ENCODE measurements at regions not wholly inside any gene's neighbourhood (a gene's known extent, or its start where the extent isn't known, plus 50 kb on each side); places are given as distances from the start of the nearest gene placed in this dataset.
A peak's percentile ranks its signal among the peaks of the same experiment; 100 is the strongest.

DNA sequence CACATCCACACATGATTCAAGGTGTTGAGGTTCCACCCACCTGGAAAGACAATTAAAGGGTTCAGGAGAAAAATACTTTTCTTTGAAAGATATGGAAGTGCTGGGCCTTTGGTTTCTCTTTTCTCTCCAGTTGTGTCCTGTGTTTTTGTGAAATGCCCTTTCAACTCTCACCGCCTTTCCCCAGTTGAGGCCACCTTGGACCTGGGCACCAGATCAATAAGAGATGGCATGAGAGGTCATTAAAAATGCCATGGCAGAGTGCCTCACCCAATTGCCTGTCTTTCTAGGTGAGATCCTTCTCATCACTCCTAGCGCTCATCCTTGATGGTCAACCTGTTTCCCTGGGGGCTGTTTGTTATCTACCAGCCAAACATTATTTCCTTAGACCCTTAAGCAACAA, 453.9 kb downstream of the TSN start:
- ATAC-seq: no peak
- H3K27ac Mint-ChIP-seq: no peak overlapping the region
- peaks cover 0 to 1% (median 0%) of the 10 kb centered on the region in 9 donors for H3K9me3 Mint-ChIP-seq
- no peak for DNase-seq
- POLR2A ChIA-PET: no interaction called here
- no peak overlapping the region for H3K4me3 Mint-ChIP-seq
- H3K27me3 Mint-ChIP-seq: peaks cover 0 to 7% (median 1%) of the 10 kb centered on the region in 5 donors
- H3K4me1 Mint-ChIP-seq: no peaks in the 10 kb centered on the region
- no peaks in the 10 kb centered on the region for H3K36me3 Mint-ChIP-seq

DNA sequence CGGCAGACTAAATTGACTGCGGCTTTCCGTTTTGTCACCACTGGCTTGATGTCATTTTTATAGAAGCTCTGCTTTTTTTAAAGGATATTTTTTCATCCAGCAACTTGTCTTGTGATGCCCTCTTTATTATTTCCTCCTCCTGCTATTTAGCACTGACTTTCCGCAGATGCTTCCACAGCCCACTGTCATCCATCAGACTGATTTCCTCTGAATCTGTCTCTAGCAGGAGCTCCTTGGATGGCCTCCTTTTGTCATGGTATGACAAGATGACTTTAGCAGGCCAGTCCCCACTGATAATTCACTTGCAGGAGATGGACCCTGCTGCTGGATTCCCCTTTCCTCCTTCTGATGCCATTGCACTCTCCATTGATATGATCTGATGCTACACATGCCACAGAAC, 454.6 kb downstream of the TSN start:
- Mint-ChIP-seq H3K27ac (peak overlapping the region in 1 of 10 donors; percentile 19), H3K36me3 (no peaks in the 10 kb centered on the region), H3K9me3 (no peaks in the 10 kb centered on the region), H3K4me1 (no peaks in the 10 kb centered on the region), H3K4me3 (no peak overlapping the region), H3K27me3 (peaks cover 0 to 11% (median 0%) of the 10 kb centered on the region in 5 donors)
- POLR2A ChIA-PET: no interaction called here
- no peak for ATAC-seq
- no peak for DNase-seq

DNA sequence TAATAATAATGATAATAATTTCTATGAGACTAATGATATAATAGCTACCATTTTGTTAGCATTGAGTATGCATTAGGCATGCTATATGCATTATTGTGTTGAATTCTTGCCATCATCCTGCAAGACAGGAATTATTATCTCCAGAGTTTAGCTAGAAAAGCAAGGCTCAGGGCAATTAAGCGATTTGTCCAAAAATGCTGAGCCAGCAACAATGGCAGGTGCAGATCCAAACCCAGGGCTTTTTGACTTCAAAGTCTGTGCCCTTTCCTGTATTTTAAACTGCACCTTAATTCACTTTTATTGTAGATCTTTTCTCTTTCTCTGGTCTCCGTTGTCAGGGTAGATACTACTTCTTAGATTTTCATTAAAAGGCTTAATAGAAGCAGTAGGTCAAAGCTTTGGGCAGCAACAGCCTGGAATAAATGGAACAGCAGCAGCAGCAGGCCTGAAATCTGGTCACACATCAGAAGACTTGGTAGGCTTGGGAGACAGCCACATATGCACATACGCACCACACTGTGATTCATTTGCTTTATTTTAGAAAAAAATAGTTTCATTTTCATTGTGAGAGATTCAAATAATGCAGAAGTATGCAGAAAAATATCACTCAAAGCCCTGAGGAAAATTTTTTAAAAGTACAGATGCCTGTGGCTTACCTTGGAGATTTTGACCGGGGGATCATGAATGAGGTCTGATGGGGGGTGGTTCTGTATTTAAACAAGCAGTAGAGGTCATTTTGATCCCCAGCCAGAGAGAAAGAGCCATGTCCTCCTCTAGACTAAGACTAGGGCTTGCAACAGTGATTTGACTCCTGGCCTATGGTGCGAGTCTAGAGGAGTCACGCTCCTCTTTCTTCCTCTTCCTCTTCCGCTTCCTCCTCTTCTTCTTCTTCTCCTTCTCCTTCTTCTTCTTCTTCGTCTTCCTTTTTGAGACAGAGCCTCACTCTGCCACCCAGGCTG, 455.7 kb downstream of the TSN start:
- DNase-seq (no peak), ATAC-seq (no peak)
- Mint-ChIP-seq H3K27ac (no peak overlapping the region), H3K4me1 (no peaks in the 10 kb centered on the region), H3K27me3 (peaks cover 0 to 12% (median 0%) of the 10 kb centered on the region in 5 donors), H3K4me3 (no peak overlapping the region), H3K9me3 (no peaks in the 10 kb centered on the region), H3K36me3 (no peaks in the 10 kb centered on the region)
- POLR2A ChIA-PET: no interaction called here

DNA sequence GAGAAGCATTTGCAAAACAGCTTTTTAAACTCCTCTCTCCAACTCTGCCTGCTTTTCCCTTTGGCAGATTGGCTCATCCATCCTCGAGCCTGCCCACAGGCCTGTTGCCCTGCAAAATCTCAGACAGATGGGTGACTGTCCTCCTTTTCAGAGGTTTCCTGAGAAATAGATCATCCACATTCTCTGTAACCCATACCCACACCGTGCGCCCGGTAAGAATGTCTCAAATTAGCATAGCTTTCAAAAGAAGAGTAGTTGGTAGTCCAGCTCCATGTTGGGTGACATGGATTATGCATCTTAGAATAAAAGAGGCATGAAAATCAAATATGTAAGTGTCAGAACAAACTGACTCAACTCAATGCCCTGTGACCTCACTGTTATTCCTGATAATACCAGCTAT, 457.9 kb downstream of the TSN start:
- no peaks in the 10 kb centered on the region for H3K36me3 Mint-ChIP-seq
- POLR2A ChIA-PET: no interaction called here
- H3K4me1 Mint-ChIP-seq: no peaks in the 10 kb centered on the region
- no peaks in the 10 kb centered on the region for H3K9me3 Mint-ChIP-seq
- ATAC-seq (no peak), DNase-seq (no peak)
- no peak overlapping the region for H3K27ac Mint-ChIP-seq
- H3K4me3 Mint-ChIP-seq: no peak overlapping the region
- H3K27me3 Mint-ChIP-seq: peaks cover 0 to 14% (median 0%) of the 10 kb centered on the region in 5 donors

DNA sequence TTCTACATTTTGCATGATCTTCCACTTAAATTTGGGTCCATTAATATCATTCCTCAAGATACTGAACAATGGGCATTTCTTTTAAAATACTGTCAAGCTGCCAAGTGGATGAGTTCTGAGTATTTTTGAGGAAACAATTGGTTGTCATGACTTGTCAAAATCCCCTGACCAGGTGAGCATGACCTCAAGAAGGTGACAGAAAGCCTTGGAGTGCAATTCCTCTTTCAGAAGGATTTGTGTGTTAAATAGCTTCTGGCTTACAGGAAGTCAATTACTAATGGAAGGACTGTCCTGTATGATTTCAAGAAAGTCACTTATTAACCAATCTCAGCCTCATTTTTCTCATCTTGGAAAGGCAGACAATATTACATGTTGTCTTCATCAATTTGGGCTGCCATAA, 460.6 kb downstream of the TSN start:
- ATAC-seq (no peak), DNase-seq (no peak)
- POLR2A ChIA-PET: no interaction called here
- Mint-ChIP-seq H3K27ac (no peak overlapping the region), H3K27me3 (peaks cover 0 to 11% (median 0%) of the 10 kb centered on the region in 5 donors), H3K4me3 (no peak overlapping the region), H3K9me3 (peaks cover 0 to 2% (median 0%) of the 10 kb centered on the region in 9 donors), H3K36me3 (no peaks in the 10 kb centered on the region), H3K4me1 (no peaks in the 10 kb centered on the region)

DNA sequence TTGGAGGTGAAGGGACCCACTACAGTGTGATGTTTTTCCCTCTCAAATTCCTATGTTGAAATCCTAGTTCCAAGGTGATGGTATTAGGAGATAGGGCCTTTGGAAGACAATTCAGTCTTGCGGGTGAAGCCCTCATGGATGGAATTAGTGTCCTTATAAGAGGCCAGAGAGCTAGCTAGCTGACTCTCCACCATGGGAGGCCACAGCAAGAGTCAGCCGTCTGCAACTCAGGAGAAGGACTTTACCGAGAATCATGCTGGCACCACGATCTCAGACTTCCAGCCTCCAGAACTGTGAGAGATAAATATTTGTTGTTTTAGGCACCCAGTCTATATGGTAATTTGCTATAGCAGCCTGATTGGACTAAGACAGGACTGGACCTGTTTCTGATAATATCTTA, 461.4 kb downstream of the TSN start:
- no peaks in the 10 kb centered on the region for H3K4me1 Mint-ChIP-seq

DNA sequence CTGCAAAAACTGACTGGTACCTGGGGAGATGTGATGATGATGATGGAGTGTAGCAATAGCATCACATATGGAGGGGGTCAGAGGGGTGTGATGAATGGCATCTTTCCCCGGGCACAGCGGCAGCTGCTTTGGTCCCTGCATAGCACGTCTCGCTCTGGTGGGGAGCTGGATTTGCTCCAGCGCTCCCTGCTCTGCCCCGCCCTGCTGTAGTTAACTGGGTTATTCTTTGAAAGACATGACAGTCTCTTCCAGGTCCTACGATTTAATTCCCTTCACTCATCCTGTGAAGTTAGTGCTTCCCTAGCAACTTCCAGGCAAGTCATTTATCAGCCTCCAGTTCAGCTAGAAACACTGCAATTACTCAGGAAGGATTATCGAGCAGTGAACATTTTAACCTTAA, 463.1 kb downstream of the TSN start:
- H3K27me3 Mint-ChIP-seq: peaks cover 0 to 15% (median 0%) of the 10 kb centered on the region in 5 donors

More for the DNA sequence above, 461.4 kb downstream of the TSN start:
- Mint-ChIP-seq H3K27ac (no peak overlapping the region), H3K9me3 (peaks cover 0 to 2% (median 0%) of the 10 kb centered on the region in 9 donors), H3K27me3 (peaks cover 0 to 13% (median 0%) of the 10 kb centered on the region in 5 donors), H3K36me3 (no peaks in the 10 kb centered on the region), H3K4me3 (no peak overlapping the region)
- DNase-seq: no peak
- POLR2A ChIA-PET: no interaction called here
- ATAC-seq: no peak

DNA sequence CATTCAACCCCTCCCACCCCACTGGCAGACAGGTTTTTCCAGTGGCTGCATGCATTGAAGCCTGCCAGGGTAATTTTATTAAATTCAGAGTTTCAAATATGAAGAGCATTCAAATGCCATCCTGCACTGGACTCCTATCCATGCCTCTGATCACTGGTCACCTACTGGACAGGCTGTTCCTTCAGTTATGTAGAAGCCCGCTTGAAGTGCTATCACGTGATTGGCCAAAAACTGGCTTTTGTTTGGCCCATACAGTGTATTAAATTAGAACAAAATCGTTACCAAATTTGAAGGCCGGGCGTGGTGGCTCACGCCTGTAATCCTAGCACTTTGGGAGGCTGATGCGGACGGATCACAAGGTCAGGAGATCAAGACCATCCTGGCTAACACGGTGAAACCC, 464.1 kb downstream of the TSN start:
- no peak overlapping the region for H3K4me3 Mint-ChIP-seq
- POLR2A ChIA-PET: no interaction called here
- ATAC-seq (no peak), DNase-seq (no peak)
- no peak overlapping the region for H3K27ac Mint-ChIP-seq
- no peaks in the 10 kb centered on the region for H3K4me1 Mint-ChIP-seq
- no peaks in the 10 kb centered on the region for H3K36me3 Mint-ChIP-seq
- peaks cover 0 to 4% (median 0%) of the 10 kb centered on the region in 9 donors for H3K9me3 Mint-ChIP-seq
- peaks cover 0 to 15% (median 0%) of the 10 kb centered on the region in 5 donors for H3K27me3 Mint-ChIP-seq

More for the DNA sequence above, 463.1 kb downstream of the TSN start:
- ATAC-seq (no peak), DNase-seq (no peak)
- no peak overlapping the region for H3K4me3 Mint-ChIP-seq
- H3K9me3 Mint-ChIP-seq: peaks cover 0 to 4% (median 0%) of the 10 kb centered on the region in 9 donors
- H3K4me1 Mint-ChIP-seq: no peaks in the 10 kb centered on the region
- peak overlapping the region in 1 of 10 donors; percentile 82 for H3K27ac Mint-ChIP-seq
- H3K36me3 Mint-ChIP-seq: no peaks in the 10 kb centered on the region
- POLR2A ChIA-PET: no interaction called here

DNA sequence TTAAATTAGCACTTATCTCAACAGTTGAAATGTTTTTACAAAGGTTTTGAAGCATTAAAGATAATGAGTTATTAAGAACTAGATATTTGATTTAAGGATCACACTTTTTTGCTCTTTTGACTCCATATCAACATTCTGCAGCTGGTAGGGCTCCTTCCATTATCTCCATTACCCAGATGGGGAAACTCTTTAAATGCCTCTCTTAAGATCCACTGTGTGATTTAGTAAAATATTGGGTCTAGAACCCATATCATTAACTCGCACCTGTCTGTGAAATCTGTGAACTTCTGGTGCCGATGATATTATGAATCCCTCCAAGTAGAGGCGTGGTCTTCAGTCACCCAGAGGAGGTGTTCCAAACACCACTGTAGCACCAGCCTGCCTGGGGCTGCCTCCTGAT, 466.2 kb downstream of the TSN start:
- DNase-seq (no peak), ATAC-seq (no peak)
- peaks cover 0 to 15% (median 0%) of the 10 kb centered on the region in 5 donors for H3K27me3 Mint-ChIP-seq
- H3K4me3 Mint-ChIP-seq: no peak overlapping the region
- H3K27ac Mint-ChIP-seq: no peak overlapping the region
- POLR2A ChIA-PET: no interaction called here
- H3K4me1 Mint-ChIP-seq: no peaks in the 10 kb centered on the region
- H3K36me3 Mint-ChIP-seq: no peaks in the 10 kb centered on the region
- peaks cover 0 to 4% (median 0%) of the 10 kb centered on the region in 9 donors for H3K9me3 Mint-ChIP-seq

DNA sequence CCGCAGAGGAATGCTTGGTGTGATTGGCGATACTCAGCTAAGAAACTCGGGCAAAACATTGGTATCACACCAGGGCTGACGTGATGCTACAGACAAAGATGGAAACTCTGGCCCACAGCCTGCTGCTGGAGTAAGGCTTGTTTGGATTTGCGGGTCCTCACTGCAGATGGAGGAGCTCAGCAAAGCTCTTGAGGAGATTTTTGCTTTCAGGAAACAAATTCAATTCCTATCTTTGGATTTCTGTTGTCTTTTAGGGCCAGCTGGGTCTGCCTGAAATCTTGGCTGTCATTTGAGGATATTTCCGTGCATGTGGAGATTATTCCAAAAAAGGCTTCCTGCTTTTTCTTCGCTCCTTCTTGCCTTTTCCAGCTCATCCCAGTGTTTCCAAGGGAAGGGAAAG, 475.8 kb downstream of the TSN start:
- Mint-ChIP-seq H3K27me3 (peaks cover 0 to 8% (median 0%) of the 10 kb centered on the region in 5 donors), H3K36me3 (no peaks in the 10 kb centered on the region), H3K9me3 (peaks cover 0 to 2% (median 0%) of the 10 kb centered on the region in 9 donors), H3K4me3 (no peak overlapping the region), H3K27ac (no peak overlapping the region), H3K4me1 (no peaks in the 10 kb centered on the region)
- DNase-seq: no peak
- ATAC-seq: no peak
- POLR2A ChIA-PET: no interaction called here

DNA sequence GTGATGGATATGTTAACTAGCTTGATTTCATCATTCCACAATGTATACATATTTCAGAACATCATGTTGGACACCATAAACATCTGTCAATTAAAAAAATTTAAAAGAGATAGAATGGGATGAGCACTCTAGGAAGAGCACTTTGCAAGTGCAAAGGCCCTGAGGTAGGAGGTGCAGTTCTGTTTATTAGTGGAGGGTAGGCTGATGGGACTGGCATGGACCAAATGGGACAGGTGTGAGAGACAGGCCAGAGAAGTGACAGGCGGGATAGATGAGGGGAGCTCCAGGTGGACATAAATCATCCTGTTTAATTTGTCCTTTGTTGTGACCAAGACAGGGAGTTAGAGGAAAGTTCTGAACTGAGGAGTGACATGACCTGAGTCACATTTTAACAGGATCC, 477.9 kb downstream of the TSN start:
- H3K27ac Mint-ChIP-seq: no peak overlapping the region
- no peaks in the 10 kb centered on the region for H3K4me1 Mint-ChIP-seq
- POLR2A ChIA-PET: no interaction called here
- H3K27me3 Mint-ChIP-seq: peaks cover 0 to 4% (median 0%) of the 10 kb centered on the region in 5 donors
- peaks cover 0 to 2% (median 0%) of the 10 kb centered on the region in 9 donors for H3K9me3 Mint-ChIP-seq
- H3K36me3 Mint-ChIP-seq: no peaks in the 10 kb centered on the region
- H3K4me3 Mint-ChIP-seq: no peak overlapping the region
- DNase-seq: no peak
- no peak for ATAC-seq

DNA sequence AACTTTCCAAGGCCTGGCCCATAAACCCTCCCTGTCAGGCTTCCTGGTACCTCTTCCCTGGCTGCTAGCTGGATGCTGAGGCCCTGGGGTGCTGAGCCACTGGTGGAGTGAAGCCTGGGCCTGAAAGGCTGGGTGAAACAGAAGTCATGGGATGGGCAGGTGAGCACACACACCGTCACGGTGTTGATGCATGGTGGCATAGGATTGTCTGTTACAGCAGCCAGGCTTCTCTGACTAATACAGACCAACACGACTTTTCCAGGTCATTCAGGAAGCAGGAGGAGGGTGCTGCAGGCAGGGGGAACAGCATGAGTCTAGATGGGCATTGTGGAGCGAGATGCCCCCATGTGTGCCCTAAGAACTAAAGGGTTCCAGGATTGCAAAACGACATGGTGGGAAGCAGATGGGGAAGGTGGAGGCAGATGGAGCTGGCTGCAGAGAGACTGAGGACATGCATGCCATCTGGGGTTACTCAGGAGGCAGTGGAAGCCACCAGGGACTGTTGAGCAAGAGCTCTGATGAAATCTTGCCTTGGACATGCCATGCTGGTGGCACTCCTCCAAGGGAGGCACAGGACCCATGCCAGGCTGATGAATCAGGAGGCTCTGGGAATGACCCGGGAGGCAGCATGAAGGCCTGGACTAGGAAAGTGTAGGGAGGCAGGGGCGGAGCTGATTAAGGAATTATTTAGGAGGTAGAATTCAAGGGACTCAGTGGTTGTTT, 480.9 kb downstream of the TSN start:
- Mint-ChIP-seq H3K27me3 (peaks cover 0 to 8% (median 0%) of the 10 kb centered on the region in 5 donors), H3K27ac (peak overlapping the region in 1 of 10 donors; percentile 85), H3K9me3 (peaks cover 0 to 2% (median 0%) of the 10 kb centered on the region in 9 donors), H3K36me3 (no peaks in the 10 kb centered on the region), H3K4me1 (no peaks in the 10 kb centered on the region), H3K4me3 (no peak overlapping the region)
- ATAC-seq (no peak), DNase-seq (no peak)
- POLR2A ChIA-PET: no interaction called here

DNA sequence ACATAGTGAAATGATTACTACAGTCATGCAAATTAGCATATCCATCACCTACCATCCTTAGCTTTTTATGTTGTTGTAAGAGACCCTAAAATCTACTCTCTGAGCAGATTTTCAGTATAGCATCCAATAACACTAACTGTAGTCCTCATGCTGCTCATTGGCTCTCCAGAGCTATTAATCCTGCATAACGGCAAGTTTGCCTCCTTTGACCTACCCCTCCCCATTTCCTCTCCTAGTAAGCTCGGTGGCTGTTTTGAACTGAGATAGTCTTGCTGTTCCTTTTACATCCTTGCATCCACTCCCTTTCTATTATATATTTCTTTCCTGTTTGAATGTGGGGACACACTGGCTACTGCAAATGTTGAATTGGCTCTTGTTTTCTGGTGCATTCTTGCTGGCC, 481.5 kb downstream of the TSN start:
- H3K4me1 Mint-ChIP-seq: no peaks in the 10 kb centered on the region
- H3K36me3 Mint-ChIP-seq: no peaks in the 10 kb centered on the region
- H3K4me3 Mint-ChIP-seq: no peak overlapping the region
- H3K27ac Mint-ChIP-seq: no peak overlapping the region
- peaks cover 0 to 9% (median 0%) of the 10 kb centered on the region in 5 donors for H3K27me3 Mint-ChIP-seq
- H3K9me3 Mint-ChIP-seq: peaks cover 0 to 2% (median 0%) of the 10 kb centered on the region in 9 donors
- POLR2A ChIA-PET: no interaction called here
- DNase-seq (no peak), ATAC-seq (no peak)
